ENCODE measurements at regions not wholly inside any gene's neighbourhood (a gene's known extent, or its start where the extent isn't known, plus 50 kb on each side); places are given as distances from the start of the nearest gene placed in this dataset.

DNA sequence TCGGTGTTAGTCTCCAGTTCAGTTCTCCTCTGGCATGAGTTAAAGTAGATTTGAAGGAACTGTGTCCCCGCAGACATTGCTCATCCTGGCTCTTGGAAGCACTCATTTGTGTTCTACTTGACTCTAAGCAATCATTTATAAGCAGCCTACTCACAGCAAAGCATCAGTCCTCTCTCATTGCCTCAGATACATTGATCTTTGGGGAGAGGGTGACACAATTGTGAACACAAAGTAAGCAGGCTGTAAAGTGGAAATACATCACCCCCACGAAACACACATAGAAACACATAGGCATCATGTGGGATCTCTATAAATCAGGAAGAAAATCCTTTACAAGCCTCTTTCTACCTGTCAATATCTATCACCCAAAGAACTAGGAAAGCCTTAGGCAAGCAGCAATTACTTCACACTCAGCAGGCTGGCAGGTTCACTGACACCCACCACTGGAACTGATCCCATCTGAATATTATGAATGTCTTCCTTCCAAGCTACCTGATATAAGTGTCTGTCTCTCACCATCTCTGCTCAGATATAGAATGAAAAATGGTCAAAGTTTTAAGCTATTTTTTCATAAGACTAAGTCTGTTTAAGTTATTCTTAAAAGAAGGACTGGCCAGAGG is 675.8 kb downstream of the HACE1 start:
- no peak for TF ChIP-seq ZNF384 (IDR thresholded peaks at IDR 0.05)
- no peak for TF ChIP-seq NFRKB (IDR thresholded peaks at IDR 0.05)
- TF ChIP-seq SP1 (IDR thresholded peaks at IDR 0.05): no peak
- ChIA-PET CTCF (no interaction called here), POLR2A (no interaction called here)
- no peak for DNase-seq (ENCODE audit: extremely low spot score)

- TF ChIP-seq BHLHE40 (IDR thresholded peaks at IDR 0.05; ENCODE audit: borderline replicate concordance) (no peak), HDGF (IDR thresholded peaks at IDR 0.05; ENCODE audit: borderline replicate concordance) (no peak), FOXK2 (IDR thresholded peaks at IDR 0.05) (no peak), LEF1 (IDR thresholded peaks at IDR 0.05; ENCODE audit: borderline replicate concordance) (no peak), NFRKB (IDR thresholded peaks at IDR 0.05) (no peak)
- ChIA-PET POLR2A (no interaction called here), CTCF (no interaction called here)
- no peak for DNase-seq (ENCODE audit: extremely low spot score)
Measured at GRCh38 chr6:104182811-104183210, 676.9 kb downstream of the HACE1 start.

GRCh38 chr6:104173668-104174067 is 686.1 kb downstream of the HACE1 start:
- TF ChIP-seq TARDBP (IDR thresholded peaks at IDR 0.05) (no peak), ELF4 (IDR thresholded peaks at IDR 0.05) (no peak)
- POLR2A ChIA-PET: no interaction called here
- CTCF ChIA-PET: no interaction called here
- DNase-seq (ENCODE audit: extremely low spot score): no peak

DNA sequence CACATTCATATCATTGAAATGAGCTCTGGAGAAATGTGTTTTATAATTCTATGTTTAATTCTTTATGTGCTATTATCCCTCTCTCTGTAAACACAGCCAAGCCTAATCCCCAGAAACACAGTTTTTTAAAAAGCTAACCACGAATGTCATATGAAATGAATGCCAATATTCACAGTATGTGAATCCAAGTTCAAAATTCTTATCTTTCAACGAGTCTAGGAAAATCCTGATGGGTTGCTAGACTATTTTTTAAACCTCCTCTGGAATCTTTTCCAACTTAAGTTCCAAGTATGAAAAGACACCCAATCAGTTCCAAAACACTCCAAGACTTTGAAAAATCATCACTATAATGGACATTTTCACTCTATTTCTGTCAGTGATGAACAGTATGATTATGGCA is 689.3 kb downstream of the HACE1 start:
- no peak for DNase-seq (ENCODE audit: extremely low spot score)
- ChIA-PET CTCF (no interaction called here), POLR2A (no interaction called here)
- no peak for TF ChIP-seq BHLHE40 (IDR thresholded peaks at IDR 0.05; ENCODE audit: borderline replicate concordance)
- TF ChIP-seq LEF1 (IDR thresholded peaks at IDR 0.05; ENCODE audit: borderline replicate concordance): no peak
- TF ChIP-seq HDGF (IDR thresholded peaks at IDR 0.05; ENCODE audit: borderline replicate concordance): no peak
- TF ChIP-seq ELF4 (IDR thresholded peaks at IDR 0.05): no peak
- no peak for TF ChIP-seq NFRKB (IDR thresholded peaks at IDR 0.05)
- no peak for TF ChIP-seq CTBP1 (IDR thresholded peaks at IDR 0.05; ENCODE audit: borderline replicate concordance)
- no peak for TF ChIP-seq PKNOX1 (IDR thresholded peaks at IDR 0.05)
- no peak for TF ChIP-seq SP1 (IDR thresholded peaks at IDR 0.05)
- TF ChIP-seq SUZ12 (IDR thresholded peaks at IDR 0.05): no peak
- no peak for TF ChIP-seq ARNT (IDR thresholded peaks at IDR 0.05)
- TF ChIP-seq FOXK2 (IDR thresholded peaks at IDR 0.05): no peak
- no peak for TF ChIP-seq ZNF384 (IDR thresholded peaks at IDR 0.05)
- TF ChIP-seq L3MBTL2 (conservative IDR thresholded peaks at IDR 0.05): no peak
- TF ChIP-seq TARDBP (IDR thresholded peaks at IDR 0.05): no peak
- no peak for TF ChIP-seq FOXA1 (IDR thresholded peaks at IDR 0.05)
- TF ChIP-seq FOXM1 (IDR thresholded peaks at IDR 0.05; ENCODE audit: borderline replicate concordance): no peak

DNA sequence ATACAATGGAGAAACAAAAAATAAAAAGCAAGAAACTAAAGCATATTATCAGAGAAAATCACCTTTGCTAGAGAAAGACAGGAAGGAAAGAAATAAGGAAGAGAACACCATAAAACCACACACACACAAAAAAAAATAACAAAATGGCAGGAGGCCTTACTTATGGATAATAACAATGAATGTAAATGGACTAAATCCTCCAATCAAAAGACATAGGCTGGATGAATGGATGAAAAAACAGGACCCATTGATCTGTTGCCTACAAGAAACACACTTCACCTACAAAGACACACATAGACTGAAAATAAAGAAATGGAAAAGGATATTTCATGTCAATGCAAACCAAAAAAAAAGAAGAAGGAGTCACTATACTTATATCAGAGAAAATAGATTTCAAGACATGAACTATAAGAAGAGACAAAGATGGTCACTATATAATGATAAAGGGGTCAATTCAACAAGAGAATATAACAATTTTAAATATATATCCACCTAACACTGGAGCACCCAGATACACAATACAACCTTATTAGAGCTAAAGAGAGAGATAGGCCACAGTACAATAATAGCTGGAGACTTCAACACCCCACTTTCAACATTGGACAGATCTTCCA is 693.6 kb downstream of the HACE1 start:
- ChIA-PET CTCF (no interaction called here), POLR2A (no interaction called here)
- TF ChIP-seq CTBP1 (IDR thresholded peaks at IDR 0.05; ENCODE audit: borderline replicate concordance): no peak
- no peak for DNase-seq (ENCODE audit: extremely low spot score)

DNA sequence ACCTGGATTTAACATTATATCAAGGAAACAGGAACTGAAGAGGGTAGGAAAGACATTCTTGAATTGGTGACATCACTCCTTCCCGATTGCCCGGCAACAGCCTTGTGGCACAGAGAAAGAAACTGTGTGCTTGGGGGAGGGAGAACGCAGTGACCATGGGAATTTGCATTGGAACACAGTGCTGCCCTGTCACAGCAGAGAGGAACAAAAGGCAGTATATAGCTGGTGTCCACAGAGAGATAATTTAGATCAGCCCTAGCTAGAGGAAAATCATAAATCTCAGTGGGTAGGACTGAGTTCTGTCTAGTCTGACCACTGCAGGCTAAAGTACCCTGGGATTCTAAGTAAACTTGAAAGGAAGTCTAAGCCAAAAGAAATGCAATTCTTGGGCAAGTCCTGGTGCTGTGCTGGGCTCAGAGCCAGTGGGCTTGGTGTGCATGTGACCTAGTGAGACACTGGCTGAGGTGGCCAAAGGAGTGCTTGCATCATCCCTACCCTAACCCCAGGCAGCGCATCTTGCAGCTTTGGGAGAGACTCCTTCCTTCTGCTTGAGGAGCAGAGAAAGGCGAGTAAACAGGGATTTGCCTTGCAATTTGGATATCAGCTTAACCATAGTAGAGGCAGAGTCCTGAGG is 697.6 kb downstream of the HACE1 start:
- TF ChIP-seq ARNT (IDR thresholded peaks at IDR 0.05): no peak
- TF ChIP-seq ZNF384 (IDR thresholded peaks at IDR 0.05): no peak
- TF ChIP-seq LEF1 (IDR thresholded peaks at IDR 0.05; ENCODE audit: borderline replicate concordance): no peak
- no peak for TF ChIP-seq SP1 (IDR thresholded peaks at IDR 0.05)
- TF ChIP-seq FOXK2 (IDR thresholded peaks at IDR 0.05): no peak
- no peak for TF ChIP-seq CTBP1 (IDR thresholded peaks at IDR 0.05; ENCODE audit: borderline replicate concordance)
- no peak for TF ChIP-seq FOXA1 (IDR thresholded peaks at IDR 0.05)
- TF ChIP-seq FOXM1 (IDR thresholded peaks at IDR 0.05; ENCODE audit: borderline replicate concordance): no peak
- no peak for TF ChIP-seq HDGF (IDR thresholded peaks at IDR 0.05; ENCODE audit: borderline replicate concordance)
- no peak for TF ChIP-seq PKNOX1 (IDR thresholded peaks at IDR 0.05)
- no peak for DNase-seq (ENCODE audit: extremely low spot score)
- CTCF ChIA-PET: no interaction called here
- POLR2A ChIA-PET: no interaction called here

DNA sequence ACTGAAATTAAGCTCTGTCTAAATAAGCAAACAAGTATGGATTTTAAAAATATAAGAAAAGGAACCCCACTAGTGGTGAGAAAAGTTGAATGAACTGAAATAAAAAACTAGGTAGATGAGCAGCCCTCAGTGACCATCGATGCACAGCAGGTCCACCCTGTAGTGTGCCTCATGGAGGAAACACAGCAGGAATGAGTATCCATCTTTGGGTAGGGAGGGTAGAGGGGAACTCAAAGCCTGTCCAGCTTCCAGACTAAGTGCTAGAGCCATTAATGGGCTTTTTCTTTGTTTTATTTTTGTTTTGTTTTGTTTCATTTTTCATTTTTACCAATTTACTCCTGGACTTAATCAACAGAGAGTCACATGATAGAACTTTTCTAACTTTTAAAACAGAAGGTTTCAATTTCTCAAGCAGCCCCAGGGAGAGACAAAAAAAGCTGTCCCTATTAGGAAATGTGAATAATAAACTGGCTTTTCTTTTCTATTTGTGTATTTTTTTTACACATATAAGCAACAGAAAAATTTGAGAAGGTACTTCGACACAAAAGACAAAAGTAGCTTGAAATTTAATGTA is 700.6 kb downstream of the HACE1 start:
- POLR2A ChIA-PET: no interaction called here

More for the DNA sequence above, 700.6 kb downstream of the HACE1 start:
- CTCF ChIA-PET: no interaction called here
- DNase-seq (ENCODE audit: extremely low spot score): no peak
- no peak for TF ChIP-seq BHLHE40 (IDR thresholded peaks at IDR 0.05; ENCODE audit: borderline replicate concordance)
- no peak for TF ChIP-seq ELF4 (IDR thresholded peaks at IDR 0.05)
- TF ChIP-seq FOXK2 (IDR thresholded peaks at IDR 0.05): no peak
- no peak for TF ChIP-seq NFRKB (IDR thresholded peaks at IDR 0.05)
- no peak for TF ChIP-seq PKNOX1 (IDR thresholded peaks at IDR 0.05)
- TF ChIP-seq SUZ12 (IDR thresholded peaks at IDR 0.05): no peak
- TF ChIP-seq LEF1 (IDR thresholded peaks at IDR 0.05; ENCODE audit: borderline replicate concordance): no peak
- no peak for TF ChIP-seq L3MBTL2 (conservative IDR thresholded peaks at IDR 0.05)
- TF ChIP-seq FOXA1 (IDR thresholded peaks at IDR 0.05): no peak
